K562 (cell line): ENCODE measurements at regions not wholly inside any gene's neighbourhood (a gene's known extent, or its start where the extent isn't known, plus 50 kb on each side); places are given as distances from the start of the nearest gene placed in this dataset.

Experiments
- ATF1 ChIP-seq, 2 experiments: fragments of 450-650 bp in 1 of 2; IDR thresholded peaks; 2 replicates each; pipeline ENCODE4 v1.6.1; 2016; ENCODE audit warnings: missing compliant biosample characterization in 1 of 2, missing genetic modification characterization in 1 of 2
- BCOR ChIP-seq: fragments of 450-650 bp; IDR thresholded peaks from 2 replicates; pipeline ENCODE4 v1.6.1; 2016
- CBX3 ChIP-seq, 2 experiments: IDR thresholded peaks; 1 replicate in 1 of 2; 2 replicates in 1 of 2; pipeline ENCODE4 v1.6.1; 2012; ENCODE audit warnings: inconsistent platforms in 2 of 2, low read length in 2 of 2, borderline replicate concordance in 1 of 2, control low read depth in 1 of 2
- E4F1 ChIP-seq: fragments of 250-450 bp; sonication (Bioruptor Pico); IDR thresholded peaks from 2 replicates; pipeline ENCODE4 v1.5.0; 2021; ENCODE audit warnings: mild to moderate bottlenecking, borderline replicate concordance
- KDM1A ChIP-seq, 2 experiments: fragments of 450-650 bp; IDR thresholded peaks; 2 replicates each; pipeline ENCODE4 v1.6.1; 2016; ENCODE audit warnings: mild to moderate bottlenecking in 2 of 2
- MLLT1 ChIP-seq, 2 experiments: fragments of 450-650 bp; IDR thresholded peaks; 2 replicates each; pipeline ENCODE4 v1.6.1; 2016
- PBX2 ChIP-seq, 2 experiments: IDR thresholded peaks in 1 of 2; conservative IDR thresholded peaks in 1 of 2; 2 replicates each; pipeline ENCODE4 v1.6.1; 2016; ENCODE audit warnings: low read depth in 2 of 2, mild to moderate bottlenecking in 1 of 2, missing compliant biosample characterization in 1 of 2, missing genetic modification characterization in 1 of 2, moderate library complexity in 1 of 2
- POLR2A ChIP-seq: fragments of 450-650 bp; conservative IDR thresholded peaks from 2 replicates; pipeline ENCODE4 v1.6.1; 2016
- RBM25 ChIP-seq: fragments of 200-400 bp; formaldehyde crosslinking; IDR thresholded peaks from 2 replicates; pipeline ENCODE4 v1.6.1; 2018; ENCODE audit warnings: low read length, low read depth, moderate library complexity; ENCODE audit not compliant: severe bottlenecking
- SIX5 ChIP-seq, 2 experiments: IDR thresholded peaks; 2 replicates each; pipeline ENCODE4 v1.6.1; 2011; ENCODE audit warnings: low read length in 2 of 2, borderline replicate concordance in 1 of 2, low read depth in 1 of 2, mild to moderate bottlenecking in 1 of 2, moderate library complexity in 1 of 2; ENCODE audit not compliant: insufficient read depth in 1 of 2
- SMARCA4 ChIP-seq: fragments of 450-650 bp; IDR thresholded peaks from 2 replicates; pipeline ENCODE4 v1.6.1; 2016
- TFAP4 ChIP-seq: sonication (generic); formaldehyde crosslinking; IDR thresholded peaks from 2 replicates; pipeline ENCODE4 v1.8.0; 2022; ENCODE audit warnings: missing genetic modification reagents, mild to moderate bottlenecking, moderate library complexity, borderline replicate concordance
- THAP7 ChIP-seq: fragments of 250-450 bp; sonication (Bioruptor Pico); IDR thresholded peaks from 2 replicates; pipeline ENCODE4 v1.5.0; 2021
- ZFP36 ChIP-seq: fragments of 150-350 bp; IDR thresholded peaks from 2 replicates; pipeline ENCODE4 v1.6.1; 2018; ENCODE audit warnings: low read length, low read depth; ENCODE audit not compliant: partially characterized antibody
- ZNF347 ChIP-seq: fragments of 450-650 bp; formaldehyde crosslinking; IDR thresholded peaks from 2 replicates; pipeline ENCODE4 v1.4.0; 2020; ENCODE audit warnings: low read depth, mild to moderate bottlenecking, moderate library complexity
- ZNF57 ChIP-seq: fragments of 450-650 bp; formaldehyde crosslinking; IDR thresholded peaks from 2 replicates; pipeline ENCODE4 v1.4.0; 2020; ENCODE audit warnings: mild to moderate bottlenecking, moderate library complexity
- ZNF695 ChIP-seq: fragments of 450-650 bp; formaldehyde crosslinking; IDR thresholded peaks from 2 replicates; pipeline ENCODE4 v1.4.0; 2020; ENCODE audit warnings: mild to moderate bottlenecking, moderate library complexity
- ZNF740 ChIP-seq, 3 experiments: fragments of 200-800 bp in 1 of 3; sonication (Bioruptor generic) in 1 of 3; sonication (generic) in 1 of 3; formaldehyde crosslinking in 1 of 3; IDR thresholded peaks; 2 replicates each; pipeline versions ENCODE4 v1.6.1 to v1.8.0; 2016 to 2022; ENCODE audit warnings: mild to moderate bottlenecking in 2 of 3, missing compliant biosample characterization in 2 of 3, missing genetic modification characterization in 2 of 3, missing genetic modification reagents in 1 of 3
- ZNF830 ChIP-seq: fragments of 250-450 bp; sonication (Bioruptor Pico); IDR thresholded peaks from 2 replicates; pipeline ENCODE4 v1.5.0; 2021; ENCODE audit warnings: mild to moderate bottlenecking

GRCh38 chr16:85380002-85380395 lies 233.1 kb upstream of the GSE1 start (continued):
- TF ChIP-seq MLLT1 (IDR thresholded peaks at IDR 0.05) (no peak), BCOR (peak; percentile 68), CBX3 (IDR thresholded peaks at IDR 0.05; ENCODE audit: borderline replicate concordance in 1 of 2, low read length in 2 of 2) (0 out of 3 replicates have a peak, but pooled peaks of 1 of the 2 experiments have one; percentile 15), KDM1A (IDR thresholded peaks at IDR 0.05) (peak in 1 of 2 experiments; percentile 65; a peak in 1 of 4 replicates), SMARCA4 (no peak), RBM25 (peak; percentile 58), ZFP36 (peak; percentile 97), ZNF347 (CRISPR knock-in tag) (no peak), TFAP4 (CRISPR knock-in tag) (peak; percentile 22; the same call in 1 of the 2 replicates), ZNF740 (CRISPR knock-in tag; IDR thresholded peaks at IDR 0.05) (no peak), ZNF740 (tag; IDR thresholded peaks at IDR 0.05) (0 out of 4 replicates have a peak, but pooled peaks of 1 of the 2 experiments have one; percentile 0), E4F1 (CRISPR knock-in tag) (no peak), ATF1 (CRISPR knock-in tag; IDR thresholded peaks at IDR 0.05) (no peak), ATF1 (tag; IDR thresholded peaks at IDR 0.05) (no peak), POLR2A (no peak), ZNF695 (CRISPR knock-in tag) (no peak), THAP7 (CRISPR knock-in tag) (no peak), PBX2 (CRISPR knock-in tag; IDR thresholded peaks at IDR 0.05; ENCODE audit: low read depth) (no peak), PBX2 (tag; conservative IDR thresholded peaks at IDR 0.05; ENCODE audit: low read depth) (no peak), SIX5 (IDR thresholded peaks at IDR 0.05; ENCODE audit: borderline replicate concordance in 1 of 2, insufficient read depth in 1 of 2, low read depth in 1 of 2, low read length in 2 of 2) (no peak), ZNF57 (CRISPR knock-in tag) (no peak), ZNF830 (CRISPR knock-in tag) (no peak)
